Epithelial cell of proximal tubule (primary cell): ENCODE measurements at regions not wholly inside any gene's neighbourhood (a gene's known extent, or its start where the extent isn't known, plus 50 kb on each side); places are given as distances from the start of the nearest gene placed in this dataset.
A peak's percentile ranks its signal among the peaks of the same experiment; 100 is the strongest.

ENCODE experiments used
- DNase-seq: peaks from one replicate; pipeline ENCODE4 v3.0.0-alpha.2; 2011; ENCODE audit warnings: low read depth
- H3K4me3 ChIP-seq: 2 replicates; pipeline ENCODE4 v1.5.1; 2011; ENCODE audit warnings: low read depth, mild to moderate bottlenecking, low read length
- TF ChIP-seq, protein P1 (sequence below): conservative IDR thresholded peaks from 2 replicates; pipeline ENCODE4 v1.5.1; 2012; ENCODE audit warnings: low read depth, mild to moderate bottlenecking, low read length

DNA sequence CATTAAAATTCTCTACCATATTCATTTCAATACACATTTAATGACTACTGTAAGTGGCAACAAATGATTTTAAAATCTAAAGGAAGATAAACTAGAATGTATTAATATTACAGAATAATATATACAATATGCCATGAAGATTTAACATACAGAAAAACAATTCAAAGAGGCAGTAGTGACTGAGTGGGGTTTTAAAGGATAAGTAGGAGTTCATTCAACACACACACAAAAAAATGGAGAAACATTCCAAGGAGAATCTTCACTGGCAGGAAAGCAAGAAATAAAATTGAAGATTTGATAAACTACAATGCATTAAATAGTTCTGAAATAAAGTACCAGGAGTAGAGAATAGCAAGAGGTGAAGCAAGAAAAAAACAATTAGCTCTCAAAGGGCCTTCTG is 215.1 kb downstream of the IBTK start:
- DNase-seq = no peak
- no peak overlapping the region for H3K4me3 ChIP-seq
- TF ChIP-seq, protein P1, sequence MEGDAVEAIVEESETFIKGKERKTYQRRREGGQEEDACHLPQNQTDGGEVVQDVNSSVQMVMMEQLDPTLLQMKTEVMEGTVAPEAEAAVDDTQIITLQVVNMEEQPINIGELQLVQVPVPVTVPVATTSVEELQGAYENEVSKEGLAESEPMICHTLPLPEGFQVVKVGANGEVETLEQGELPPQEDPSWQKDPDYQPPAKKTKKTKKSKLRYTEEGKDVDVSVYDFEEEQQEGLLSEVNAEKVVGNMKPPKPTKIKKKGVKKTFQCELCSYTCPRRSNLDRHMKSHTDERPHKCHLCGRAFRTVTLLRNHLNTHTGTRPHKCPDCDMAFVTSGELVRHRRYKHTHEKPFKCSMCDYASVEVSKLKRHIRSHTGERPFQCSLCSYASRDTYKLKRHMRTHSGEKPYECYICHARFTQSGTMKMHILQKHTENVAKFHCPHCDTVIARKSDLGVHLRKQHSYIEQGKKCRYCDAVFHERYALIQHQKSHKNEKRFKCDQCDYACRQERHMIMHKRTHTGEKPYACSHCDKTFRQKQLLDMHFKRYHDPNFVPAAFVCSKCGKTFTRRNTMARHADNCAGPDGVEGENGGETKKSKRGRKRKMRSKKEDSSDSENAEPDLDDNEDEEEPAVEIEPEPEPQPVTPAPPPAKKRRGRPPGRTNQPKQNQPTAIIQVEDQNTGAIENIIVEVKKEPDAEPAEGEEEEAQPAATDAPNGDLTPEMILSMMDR = no peak

DNA sequence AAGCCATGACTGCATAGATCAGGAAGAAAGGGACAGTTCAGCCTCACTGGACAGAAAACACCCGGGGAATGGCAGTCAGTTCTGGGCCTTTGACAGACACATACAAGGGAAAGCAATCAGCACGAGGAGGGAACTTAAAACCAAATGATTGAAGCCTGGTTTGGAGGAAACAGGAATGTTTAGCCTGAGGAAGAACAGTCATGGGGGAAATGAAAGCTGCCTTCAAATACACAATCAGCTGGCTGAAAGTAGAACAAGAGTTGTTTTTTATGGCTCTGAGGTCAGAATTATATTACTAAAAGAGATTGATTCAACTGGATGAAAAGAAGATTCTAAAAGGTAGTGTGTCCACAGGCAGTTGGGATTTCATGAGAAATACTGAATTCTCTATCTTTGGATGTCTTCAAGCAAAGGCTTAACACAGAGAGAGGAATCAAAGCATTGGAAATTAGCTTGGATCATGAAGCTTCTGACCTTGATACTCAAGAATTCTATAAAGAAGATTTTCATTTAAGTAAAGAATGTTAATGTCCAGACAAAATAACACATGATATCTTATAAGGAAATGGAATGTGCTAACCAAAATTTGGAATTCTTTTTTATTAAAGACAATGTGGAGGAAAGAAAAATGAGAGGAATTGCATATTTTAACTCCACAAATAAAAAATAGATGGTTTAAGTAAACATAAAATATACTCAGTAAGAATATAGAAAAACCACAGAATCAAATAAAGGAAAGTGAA is 216.6 kb downstream of the IBTK start:
- no peak overlapping the region for H3K4me3 ChIP-seq
- no peak for DNase-seq
- TF ChIP-seq, protein P1 = no peak

DNA sequence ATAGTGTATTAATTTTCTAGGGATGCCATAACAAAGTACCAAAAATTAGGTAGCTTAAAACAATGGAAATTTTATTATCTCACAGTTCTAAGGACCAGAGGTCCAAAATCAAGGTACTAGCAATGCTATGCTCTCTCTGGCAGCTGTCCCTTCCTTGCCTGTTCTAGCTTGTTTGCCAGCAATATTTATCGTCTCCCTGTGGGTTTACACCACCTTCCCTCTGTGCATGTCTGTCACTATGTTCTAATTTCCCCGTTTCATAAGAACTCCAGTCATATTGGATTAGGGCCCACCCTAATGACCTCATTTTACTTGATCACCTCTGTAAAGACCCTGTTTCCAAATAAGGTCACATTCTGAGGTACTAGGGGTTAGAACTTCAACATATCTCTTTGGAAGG is 217.2 kb downstream of the IBTK start:
- TF ChIP-seq, protein P1 = no peak
- DNase-seq = no peak
- H3K4me3 ChIP-seq = no peak overlapping the region

DNA sequence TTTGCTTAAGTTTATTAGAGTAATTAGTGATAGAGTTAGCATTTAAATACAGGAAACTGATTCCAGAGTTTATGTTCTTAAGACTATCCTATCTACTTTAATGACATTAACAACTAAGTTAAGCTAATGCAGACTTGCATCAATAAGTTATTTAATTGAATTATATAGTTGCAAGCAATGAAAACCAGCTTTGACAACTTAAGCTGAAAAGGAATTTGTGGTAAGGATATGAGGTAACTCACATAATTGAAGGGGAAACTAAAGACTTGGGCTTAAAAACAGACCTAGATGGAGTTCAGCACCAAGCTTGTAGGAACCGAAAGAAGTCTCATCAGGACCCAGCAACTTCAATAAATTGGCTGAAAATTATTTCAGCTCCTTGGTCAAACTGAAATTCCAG is 222.3 kb downstream of the IBTK start:
- no peak overlapping the region for H3K4me3 ChIP-seq

DNA sequence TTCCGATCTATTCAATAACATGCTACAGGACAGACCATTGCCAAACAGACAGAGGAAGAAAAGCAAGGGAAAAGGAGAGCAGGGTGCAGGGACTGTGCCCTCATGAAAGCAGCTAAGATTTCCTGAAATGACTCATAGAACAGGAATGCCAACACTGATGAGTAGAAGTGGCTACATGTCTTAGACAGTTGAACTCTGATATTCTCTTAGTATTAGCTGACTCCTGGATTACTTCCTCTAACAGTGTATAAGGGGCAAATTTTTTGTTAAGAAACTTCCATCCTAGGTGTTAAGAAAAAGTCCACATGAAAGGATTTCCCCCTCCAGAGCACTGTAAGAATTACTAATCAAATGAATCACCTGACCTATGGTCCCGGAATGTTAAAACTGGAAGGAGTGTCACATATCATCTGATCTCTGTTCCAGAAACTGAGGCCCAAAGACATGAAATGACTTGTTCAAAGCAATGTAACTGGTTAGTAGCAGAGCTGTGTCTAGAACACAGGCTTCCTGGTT is 224.9 kb downstream of the IBTK start:
- TF ChIP-seq, protein P1 = no peak
- peak; percentile 95 for DNase-seq
- H3K4me3 ChIP-seq = no peak overlapping the region

More for the DNA sequence above, 222.3 kb downstream of the IBTK start:
- DNase-seq = no peak
- TF ChIP-seq, protein P1 = no peak

DNA sequence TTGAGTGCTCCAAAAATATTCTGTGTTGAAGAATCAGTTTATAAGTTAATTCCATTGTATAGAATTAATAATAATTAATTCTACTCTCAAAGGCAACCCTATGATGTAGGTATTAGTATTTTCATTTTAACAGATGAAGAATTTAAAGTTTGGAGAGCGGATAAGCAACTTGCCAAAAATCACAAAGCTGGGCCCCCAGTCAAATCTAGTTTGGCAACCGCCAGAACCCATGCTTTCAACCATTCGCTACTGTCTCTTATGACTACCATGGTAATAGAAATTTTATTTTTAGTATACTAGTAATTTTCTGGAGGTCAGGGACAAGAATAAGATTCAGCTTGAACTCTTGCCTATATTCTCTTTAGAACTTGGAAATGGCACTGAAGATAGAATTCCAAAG is 229.8 kb downstream of the IBTK start:
- no peak overlapping the region for H3K4me3 ChIP-seq
- DNase-seq = no peak
- TF ChIP-seq, protein P1 = no peak

DNA sequence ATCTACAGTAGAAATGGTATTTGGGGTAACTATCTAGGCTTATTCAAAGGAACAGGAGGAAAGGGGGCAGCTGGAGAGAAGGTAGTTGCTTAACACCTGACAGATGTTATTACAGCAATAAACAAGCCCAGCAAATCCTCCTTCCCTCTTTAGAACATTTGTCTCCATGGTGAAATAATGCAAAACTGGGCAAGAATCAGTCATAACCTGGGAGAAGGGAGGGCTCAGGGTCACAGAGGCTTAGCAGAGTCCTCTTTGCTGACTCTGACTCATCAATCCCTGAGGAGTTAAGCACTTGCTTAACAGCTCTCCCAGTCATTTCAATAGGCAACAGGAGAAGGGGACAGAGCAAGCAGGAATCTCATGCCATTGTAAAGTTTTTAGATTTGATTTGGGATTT is 230.3 kb downstream of the IBTK start:
- no peak overlapping the region for H3K4me3 ChIP-seq
- TF ChIP-seq, protein P1 = no peak
- peak; percentile 96 for DNase-seq
